ENCODE measurements at regions not wholly inside any gene's neighbourhood (a gene's known extent, or its start where the extent isn't known, plus 50 kb on each side); places are given as distances from the start of the nearest gene placed in this dataset.

DNA sequence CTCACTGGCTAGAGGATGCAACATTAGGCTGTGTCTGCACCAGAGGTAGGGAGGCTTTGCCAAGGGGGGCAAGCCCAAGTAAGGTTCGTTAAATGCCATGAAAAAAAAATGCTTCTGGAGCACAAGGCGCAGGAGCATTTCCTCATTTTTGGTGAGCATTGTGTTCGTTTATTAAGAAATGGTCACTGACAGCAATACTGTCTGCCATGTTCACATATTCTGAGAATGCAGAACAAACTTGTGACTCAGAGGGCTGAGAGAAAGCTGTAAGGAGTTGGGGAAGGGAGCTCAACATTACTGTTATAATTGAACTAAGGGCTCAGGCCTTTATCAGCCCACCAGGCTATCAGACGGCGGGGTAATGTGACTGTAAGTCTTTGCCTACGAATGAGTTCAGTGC, 465.4 kb upstream of the BTBD3 start:
- Mint-ChIP-seq H3K36me3 (ENCODE audit: low read depth) (no peaks in the 10 kb centered on the region), H3K9me3 (peaks cover 2% of the 10 kb centered on the region), H3K27me3 (no peaks in the 10 kb centered on the region), H3K27ac (no peak overlapping the region), H3K4me1 (no peaks in the 10 kb centered on the region), H3K4me3 (no peak overlapping the region)
- CTCF ChIA-PET: no interaction called here
- DNase-seq: no peak
- POLR2A ChIA-PET: no interaction called here

DNA sequence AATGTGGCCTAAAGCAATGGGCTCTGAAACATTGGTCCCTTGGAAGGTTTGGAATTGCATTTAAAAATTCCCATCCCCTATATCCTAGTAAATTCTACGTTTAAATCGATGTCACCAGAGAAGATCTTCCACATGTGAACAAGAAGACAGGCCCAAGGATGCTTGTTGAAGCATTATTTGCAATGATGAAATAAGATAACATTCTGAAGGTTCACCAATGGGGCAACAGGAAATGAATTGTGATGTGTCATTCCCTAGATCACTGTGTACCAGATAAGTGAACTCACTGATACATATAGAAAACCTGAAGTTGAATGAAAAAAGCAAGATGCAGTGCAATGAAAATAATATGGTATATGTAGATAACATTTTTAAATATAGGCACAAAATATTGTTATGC, 464.3 kb upstream of the BTBD3 start:
- no peaks in the 10 kb centered on the region for H3K27me3 Mint-ChIP-seq
- no peaks in the 10 kb centered on the region for H3K4me1 Mint-ChIP-seq
- no peak overlapping the region for H3K27ac Mint-ChIP-seq
- peaks cover 1% of the 10 kb centered on the region for H3K9me3 Mint-ChIP-seq
- no peaks in the 10 kb centered on the region for H3K36me3 Mint-ChIP-seq (ENCODE audit: low read depth)
- no peak for DNase-seq
- POLR2A ChIA-PET: no interaction called here
- H3K4me3 Mint-ChIP-seq: no peak overlapping the region
- CTCF ChIA-PET: no interaction called here

DNA sequence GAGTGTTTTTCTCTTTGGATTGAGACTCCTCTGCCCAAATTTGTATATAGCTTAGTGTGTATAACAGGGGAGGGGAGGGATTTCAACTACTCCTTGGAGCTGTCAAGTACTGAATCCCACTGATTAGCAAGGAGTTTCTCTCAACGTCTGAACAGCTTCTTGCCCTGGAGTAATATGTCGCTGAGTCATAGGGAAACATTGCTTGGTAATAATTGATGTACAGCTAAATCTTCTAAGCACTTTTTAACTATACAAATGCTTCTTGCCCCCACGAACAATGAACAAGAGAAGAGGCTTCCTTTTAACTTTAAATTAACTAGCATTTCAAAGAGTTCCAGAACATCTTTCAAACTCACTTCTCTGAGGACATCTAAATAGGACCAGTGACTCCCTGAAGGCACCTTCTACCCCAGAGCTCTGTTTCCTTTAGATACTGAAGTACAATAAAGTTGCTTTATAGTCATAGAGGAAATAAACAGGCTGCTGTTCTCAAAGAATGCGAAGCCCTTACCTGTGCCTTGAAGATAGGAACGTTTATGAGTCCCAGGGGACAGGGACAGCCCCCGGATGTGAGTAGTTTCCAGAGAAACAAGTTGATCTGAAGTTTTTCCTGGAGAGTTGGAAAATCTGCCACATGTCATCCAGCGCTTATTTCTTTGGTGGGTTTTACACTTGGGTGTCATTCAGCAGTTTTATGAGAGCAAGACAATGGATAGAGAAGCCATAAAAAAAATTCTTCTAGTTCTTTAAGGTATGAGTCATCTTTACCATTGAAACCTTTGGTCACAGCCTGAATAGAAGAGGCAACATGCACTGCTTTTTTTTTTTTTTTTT, 462.5 kb upstream of the BTBD3 start:
- CTCF ChIA-PET: no interaction called here
- Mint-ChIP-seq H3K27me3 (no peaks in the 10 kb centered on the region), H3K27ac (no peak overlapping the region), H3K4me3 (no peak overlapping the region), H3K4me1 (no peaks in the 10 kb centered on the region), H3K36me3 (ENCODE audit: low read depth) (no peaks in the 10 kb centered on the region), H3K9me3 (no peaks in the 10 kb centered on the region)
- no peak for DNase-seq
- POLR2A ChIA-PET: no interaction called here

DNA sequence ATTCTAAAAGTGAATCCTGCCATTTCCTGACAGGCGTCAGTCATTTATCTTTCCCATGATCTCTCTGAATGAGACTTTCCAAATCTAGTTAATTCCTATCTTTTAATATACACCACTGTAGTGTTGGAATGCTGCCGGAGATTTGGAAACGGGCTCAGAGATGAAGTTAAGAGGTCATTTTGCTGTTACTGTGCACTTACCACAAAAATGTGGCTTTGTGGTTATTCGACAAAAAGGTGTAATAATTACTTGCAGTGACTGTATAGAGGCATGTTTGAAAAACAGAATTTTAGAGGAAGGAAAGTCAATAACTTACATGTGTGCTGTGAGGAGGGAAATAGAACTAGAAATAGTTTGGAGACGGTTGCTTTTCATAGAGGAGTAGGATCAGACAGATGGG, 460.2 kb upstream of the BTBD3 start:
- POLR2A ChIA-PET: no interaction called here
- CTCF ChIA-PET: no interaction called here
- no peaks in the 10 kb centered on the region for H3K27me3 Mint-ChIP-seq

DNA sequence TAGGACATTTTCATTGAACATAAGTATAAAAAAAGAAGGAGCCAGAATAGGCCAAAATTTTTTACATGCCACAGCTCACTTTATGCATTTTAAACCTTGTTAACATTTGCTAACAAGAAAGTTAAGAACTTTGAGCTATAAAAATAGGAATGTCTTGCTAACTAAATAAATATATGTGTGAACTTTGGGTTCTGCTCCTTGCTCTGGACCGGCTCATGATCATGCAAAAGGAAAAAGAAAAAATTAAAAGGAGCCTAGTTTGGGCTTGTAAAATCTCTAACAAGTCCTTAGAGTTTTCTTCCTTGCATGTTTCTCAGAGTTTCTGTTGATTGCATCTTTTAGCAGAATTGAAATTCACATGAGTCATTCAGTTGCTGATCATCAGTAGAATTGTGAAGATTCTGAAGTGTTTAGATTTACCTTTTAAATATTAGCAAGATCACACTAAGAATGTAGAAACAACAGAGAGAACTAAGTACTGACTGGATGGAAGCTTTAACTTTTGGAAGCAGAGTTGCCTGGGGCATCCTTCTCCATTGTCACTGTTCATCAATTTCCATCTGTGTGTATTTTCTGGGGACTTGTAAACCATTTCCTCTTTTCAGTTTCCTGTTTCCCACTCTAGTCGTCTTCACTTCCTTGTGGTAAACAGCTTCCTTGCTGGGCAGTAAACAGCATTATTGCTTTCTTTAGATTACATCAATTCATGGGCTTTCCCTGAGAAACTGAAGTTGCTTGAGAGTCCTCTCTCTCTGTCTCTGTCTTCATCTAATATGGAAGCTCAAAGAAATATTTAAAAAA, 458.4 kb upstream of the BTBD3 start:
- H3K9me3 Mint-ChIP-seq: no peaks in the 10 kb centered on the region
- no peak for DNase-seq
- no peaks in the 10 kb centered on the region for H3K4me1 Mint-ChIP-seq
- ChIA-PET POLR2A (no interaction called here), CTCF (no interaction called here)
- H3K36me3 Mint-ChIP-seq (ENCODE audit: low read depth): no peaks in the 10 kb centered on the region
- no peaks in the 10 kb centered on the region for H3K27me3 Mint-ChIP-seq
- H3K27ac Mint-ChIP-seq: no peak overlapping the region
- no peak overlapping the region for H3K4me3 Mint-ChIP-seq

More for the DNA sequence above, 460.2 kb upstream of the BTBD3 start:
- no peaks in the 10 kb centered on the region for H3K9me3 Mint-ChIP-seq
- H3K4me3 Mint-ChIP-seq: no peak overlapping the region
- H3K27ac Mint-ChIP-seq: no peak overlapping the region
- no peak for DNase-seq
- H3K36me3 Mint-ChIP-seq (ENCODE audit: low read depth): no peaks in the 10 kb centered on the region
- no peaks in the 10 kb centered on the region for H3K4me1 Mint-ChIP-seq

DNA sequence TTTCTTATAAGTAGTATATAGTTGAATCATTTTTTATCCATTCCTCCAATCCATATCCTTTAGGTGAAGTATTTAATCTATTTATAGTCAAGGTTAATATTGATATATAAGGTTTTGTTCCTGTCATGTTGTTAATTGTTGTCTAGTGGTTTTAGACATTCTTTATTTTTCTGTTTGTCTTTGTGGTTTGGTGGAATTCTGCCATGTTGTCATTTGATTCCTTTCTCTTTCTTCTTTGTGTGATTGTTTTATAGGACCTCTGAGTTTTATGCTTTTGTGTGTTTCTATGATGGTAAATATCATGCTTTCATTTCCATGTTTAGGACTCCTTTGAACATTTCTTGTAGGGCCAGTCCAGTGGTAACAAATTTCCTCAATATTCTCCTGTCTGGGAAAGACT, 450.3 kb upstream of the BTBD3 start:
- Mint-ChIP-seq H3K27me3 (no peaks in the 10 kb centered on the region), H3K36me3 (ENCODE audit: low read depth) (no peaks in the 10 kb centered on the region), H3K4me3 (no peak overlapping the region), H3K27ac (no peak overlapping the region), H3K9me3 (peaks cover 3% of the 10 kb centered on the region), H3K4me1 (no peaks in the 10 kb centered on the region)
- POLR2A ChIA-PET: no interaction called here
- CTCF ChIA-PET: no interaction called here
- no peak for DNase-seq

DNA sequence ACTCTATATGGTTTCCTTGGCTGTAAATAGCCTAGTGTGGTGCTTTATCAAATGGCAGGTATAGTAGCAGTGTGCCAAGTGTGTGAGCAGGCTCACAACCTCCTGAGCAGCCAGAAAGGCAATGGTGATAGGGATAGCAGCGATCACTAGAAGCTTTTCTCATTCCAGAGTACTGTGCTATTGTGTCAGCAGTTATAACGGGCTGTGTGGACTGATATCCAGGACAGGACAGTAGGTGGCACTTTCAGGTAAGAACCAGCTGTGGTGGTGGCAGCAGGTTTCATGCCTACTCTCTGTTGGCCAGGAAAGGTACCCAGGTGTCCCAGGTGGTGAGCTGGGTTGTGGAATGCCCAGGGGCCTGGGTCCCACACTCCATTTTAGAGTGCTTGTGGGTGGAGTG, 448.8 kb upstream of the BTBD3 start:
- Mint-ChIP-seq H3K4me1 (no peaks in the 10 kb centered on the region), H3K36me3 (ENCODE audit: low read depth) (no peaks in the 10 kb centered on the region), H3K9me3 (peaks cover 6% of the 10 kb centered on the region), H3K4me3 (no peak overlapping the region), H3K27me3 (no peaks in the 10 kb centered on the region), H3K27ac (no peak overlapping the region)
- POLR2A ChIA-PET: no interaction called here
- no peak for DNase-seq
- CTCF ChIA-PET: no interaction called here

DNA sequence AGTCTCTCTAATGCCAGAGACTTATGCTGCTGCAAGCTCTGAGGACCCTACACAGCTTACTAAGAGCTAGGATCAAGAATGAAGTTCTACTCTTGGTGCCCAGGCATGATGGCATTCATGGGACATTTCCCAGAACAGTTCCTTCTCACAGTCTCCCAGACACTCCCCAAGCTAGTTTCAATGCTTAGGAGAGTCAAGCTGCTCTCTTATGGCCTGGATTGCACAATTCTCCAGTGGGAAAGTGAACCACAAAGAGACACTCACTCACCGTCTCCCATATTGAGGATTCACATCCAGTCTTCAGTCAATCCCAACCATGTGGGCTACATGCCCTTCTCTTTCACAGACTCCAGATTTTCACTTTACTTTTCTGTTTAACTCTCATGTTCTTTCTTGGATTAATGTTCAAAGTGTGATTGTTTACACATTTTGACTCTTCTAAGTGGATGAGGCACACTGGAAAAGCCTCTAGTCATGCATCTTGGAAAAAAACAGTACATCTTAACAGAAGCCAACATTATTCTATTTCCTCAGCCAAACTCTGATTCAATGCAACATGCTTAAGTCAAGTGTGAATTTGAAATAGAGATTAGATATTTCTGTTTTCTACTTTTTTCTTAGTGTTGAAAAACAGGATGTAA, 447.8 kb upstream of the BTBD3 start:
- no peak overlapping the region for H3K27ac Mint-ChIP-seq
- ChIA-PET POLR2A (no interaction called here), CTCF (no interaction called here)
- peaks cover 7% of the 10 kb centered on the region for H3K9me3 Mint-ChIP-seq
- DNase-seq: no peak
- H3K4me1 Mint-ChIP-seq: no peaks in the 10 kb centered on the region
- H3K36me3 Mint-ChIP-seq (ENCODE audit: low read depth): no peaks in the 10 kb centered on the region
- H3K4me3 Mint-ChIP-seq: no peak overlapping the region
- no peaks in the 10 kb centered on the region for H3K27me3 Mint-ChIP-seq

DNA sequence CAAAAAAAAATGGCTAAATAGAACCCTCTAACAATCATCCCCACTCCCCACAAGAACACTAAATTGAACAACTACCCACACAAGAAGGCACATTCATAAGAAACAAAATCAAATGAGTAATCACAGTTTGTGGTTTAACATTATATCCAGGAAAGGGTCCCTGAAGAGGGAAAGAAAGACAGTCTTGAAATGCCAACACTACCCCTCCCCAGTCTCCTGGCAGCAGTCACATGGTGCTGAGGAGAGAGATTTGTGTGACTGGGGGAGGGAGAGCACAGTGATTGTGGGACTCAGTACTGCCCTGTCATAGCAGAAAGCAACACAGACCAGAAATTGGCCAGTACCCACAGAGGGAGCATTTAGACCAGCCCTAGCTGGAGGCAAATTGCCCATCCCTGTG, 443.7 kb upstream of the BTBD3 start:
- Mint-ChIP-seq H3K36me3 (ENCODE audit: low read depth) (no peaks in the 10 kb centered on the region), H3K27me3 (no peaks in the 10 kb centered on the region), H3K4me3 (no peak overlapping the region), H3K4me1 (no peaks in the 10 kb centered on the region), H3K9me3 (peaks cover 9% of the 10 kb centered on the region), H3K27ac (no peak overlapping the region)
- ChIA-PET POLR2A (no interaction called here), CTCF (no interaction called here)
- DNase-seq: no peak

DNA sequence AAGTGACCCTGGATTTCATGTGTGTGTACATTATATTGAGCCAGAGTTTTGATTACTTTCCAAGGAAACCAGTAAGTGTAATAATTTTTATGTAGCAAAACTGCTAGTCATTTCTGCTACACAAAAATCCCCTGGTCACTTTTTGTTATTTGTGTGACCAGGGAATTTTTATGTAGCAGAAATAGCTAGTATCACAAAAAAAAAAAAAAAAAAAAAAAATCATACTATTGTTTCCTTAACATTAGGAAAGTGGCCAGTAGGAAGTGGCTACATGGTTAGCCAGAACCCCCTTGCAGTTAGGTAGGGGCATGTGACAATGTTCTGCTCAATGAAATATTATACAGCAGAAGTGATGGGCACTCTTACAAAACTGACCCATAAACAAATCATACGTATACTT, 434.0 kb upstream of the BTBD3 start:
- H3K9me3 Mint-ChIP-seq: no peaks in the 10 kb centered on the region
- H3K4me3 Mint-ChIP-seq: no peak overlapping the region
- ChIA-PET POLR2A (no interaction called here), CTCF (interaction anchor here (0.6 kb wide), 1 partner anchor 338 kb away, joined by 4 read pairs; no protein-coding TSS in a partner anchor)
- H3K4me1 Mint-ChIP-seq: no peaks in the 10 kb centered on the region
- DNase-seq: no peak
- no peak overlapping the region for H3K27ac Mint-ChIP-seq
- H3K27me3 Mint-ChIP-seq: no peaks in the 10 kb centered on the region
- no peaks in the 10 kb centered on the region for H3K36me3 Mint-ChIP-seq (ENCODE audit: low read depth)

DNA sequence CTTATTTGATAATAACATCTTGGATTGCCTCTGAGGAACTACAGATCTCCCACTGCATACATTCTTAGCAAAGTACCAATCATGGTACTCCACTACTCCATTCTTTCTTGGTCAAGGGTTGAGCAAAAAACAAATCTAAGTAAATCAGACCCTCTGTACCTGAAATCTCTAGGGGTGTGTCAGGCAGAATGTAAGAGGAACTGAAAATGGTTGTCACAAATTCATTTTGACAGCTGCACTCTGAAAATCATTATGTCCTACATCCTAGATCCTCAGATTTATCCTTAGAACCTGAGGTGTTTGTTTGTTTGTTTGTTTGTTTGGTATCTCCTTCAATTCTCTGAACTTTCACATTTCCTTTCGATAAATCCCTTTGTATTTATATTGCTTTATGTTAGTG, 433.2 kb upstream of the BTBD3 start:
- CTCF ChIA-PET: interaction anchor here (0.6 kb wide), 1 partner anchor 337 kb away, joined by 4 read pairs; no protein-coding TSS in a partner anchor
- no peak overlapping the region for H3K27ac Mint-ChIP-seq
- no peak for DNase-seq
- no peaks in the 10 kb centered on the region for H3K9me3 Mint-ChIP-seq
- POLR2A ChIA-PET: no interaction called here
- no peaks in the 10 kb centered on the region for H3K36me3 Mint-ChIP-seq (ENCODE audit: low read depth)
- no peaks in the 10 kb centered on the region for H3K4me1 Mint-ChIP-seq
- H3K27me3 Mint-ChIP-seq: no peaks in the 10 kb centered on the region
- H3K4me3 Mint-ChIP-seq: no peak overlapping the region

DNA sequence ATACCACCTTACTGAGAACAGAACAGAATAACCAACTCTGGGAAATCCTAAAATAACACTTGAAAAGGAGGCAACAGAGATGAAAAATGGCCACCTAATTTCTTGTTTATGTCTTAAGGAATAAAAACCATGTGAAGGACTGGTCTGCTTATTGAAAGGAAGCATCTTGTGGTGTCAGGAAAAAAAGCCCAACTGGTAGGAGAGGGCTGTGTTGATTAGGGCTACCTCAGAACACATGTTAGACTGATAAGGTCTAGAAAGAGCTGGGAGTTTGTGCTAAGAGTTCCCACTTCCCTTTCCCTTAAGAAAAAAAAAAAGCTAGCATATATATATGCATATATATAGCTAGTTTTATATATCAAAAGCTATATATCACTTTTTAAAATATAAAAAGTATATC, 425.3 kb upstream of the BTBD3 start:
- H3K27ac Mint-ChIP-seq: no peak overlapping the region
- ChIA-PET POLR2A (no interaction called here), CTCF (no interaction called here)
- no peak for DNase-seq
- no peaks in the 10 kb centered on the region for H3K9me3 Mint-ChIP-seq
- no peak overlapping the region for H3K4me3 Mint-ChIP-seq
- no peaks in the 10 kb centered on the region for H3K4me1 Mint-ChIP-seq
- no peaks in the 10 kb centered on the region for H3K36me3 Mint-ChIP-seq (ENCODE audit: low read depth)
- no peaks in the 10 kb centered on the region for H3K27me3 Mint-ChIP-seq

DNA sequence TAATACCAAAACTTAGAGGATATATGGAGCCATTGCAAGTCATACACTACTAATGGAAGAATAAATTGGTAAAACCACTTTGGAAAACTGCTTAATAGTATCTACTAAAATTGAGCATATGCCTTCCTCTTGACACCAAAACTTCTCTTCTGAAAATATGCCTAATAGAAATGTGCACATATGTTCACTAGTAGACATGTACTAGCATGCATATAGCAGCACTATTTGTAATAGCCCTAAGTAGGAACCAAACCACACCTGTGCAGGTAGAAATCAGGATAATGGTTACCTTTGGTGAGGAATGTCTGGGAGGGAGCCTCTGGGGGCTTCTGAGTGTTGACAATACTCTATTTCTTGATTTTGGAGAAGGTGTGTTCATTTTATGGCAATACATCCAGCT, 424.8 kb upstream of the BTBD3 start:
- Mint-ChIP-seq H3K4me3 (no peak overlapping the region), H3K4me1 (no peaks in the 10 kb centered on the region), H3K9me3 (no peaks in the 10 kb centered on the region), H3K27ac (no peak overlapping the region), H3K27me3 (no peaks in the 10 kb centered on the region), H3K36me3 (ENCODE audit: low read depth) (no peaks in the 10 kb centered on the region)
- POLR2A ChIA-PET: no interaction called here
- CTCF ChIA-PET: no interaction called here
- no peak for DNase-seq

Measured in activated CD4-positive, alpha-beta T cell treated with anti-CD3 and anti-CD28 coated beads, Interleukin-2, amount 10 ng/mL, durations not matched to agents 7 days and 5 days (primary cell).